Eye (tissue), 1 donor: ENCODE measurements at regions not wholly inside any gene's neighbourhood (a gene's known extent, or its start where the extent isn't known, plus 50 kb on each side); places are given as distances from the start of the nearest gene placed in this dataset.

Experiments
- DNase-seq: peaks from one replicate; pipeline ENCODE4 v3.0.0-alpha.2; 2015

DNA sequence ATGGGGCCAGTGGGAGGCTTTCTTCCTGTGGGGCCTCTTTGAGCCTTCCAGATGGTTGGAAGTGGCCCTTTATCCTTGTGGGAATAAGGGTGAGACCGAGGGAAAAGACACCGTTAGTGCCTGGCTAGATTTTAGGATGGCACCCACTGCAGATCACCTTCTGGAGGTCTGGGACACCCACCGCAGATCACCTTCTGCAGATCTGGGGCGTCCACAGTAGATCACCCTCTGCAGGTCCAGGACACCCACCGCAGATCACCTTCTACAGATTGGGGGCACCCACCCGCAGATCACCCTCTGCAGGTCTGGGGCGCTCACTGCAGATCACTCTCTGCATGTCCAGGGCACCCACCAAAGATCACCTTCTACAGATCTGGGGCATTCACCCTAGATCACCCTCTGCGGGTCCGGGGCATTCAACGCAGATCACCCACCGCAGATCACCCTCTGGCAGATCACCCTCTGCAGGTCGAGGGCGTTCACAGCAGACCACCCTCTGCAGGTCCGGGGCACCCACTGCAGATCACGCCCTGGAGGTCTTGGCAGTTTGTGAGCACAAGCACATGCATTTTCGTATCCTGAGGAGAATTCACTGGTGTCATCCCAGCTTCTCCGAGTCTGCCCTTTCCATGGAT is 153.4 kb upstream of the TSHZ3 start:
- no peak for DNase-seq

DNA sequence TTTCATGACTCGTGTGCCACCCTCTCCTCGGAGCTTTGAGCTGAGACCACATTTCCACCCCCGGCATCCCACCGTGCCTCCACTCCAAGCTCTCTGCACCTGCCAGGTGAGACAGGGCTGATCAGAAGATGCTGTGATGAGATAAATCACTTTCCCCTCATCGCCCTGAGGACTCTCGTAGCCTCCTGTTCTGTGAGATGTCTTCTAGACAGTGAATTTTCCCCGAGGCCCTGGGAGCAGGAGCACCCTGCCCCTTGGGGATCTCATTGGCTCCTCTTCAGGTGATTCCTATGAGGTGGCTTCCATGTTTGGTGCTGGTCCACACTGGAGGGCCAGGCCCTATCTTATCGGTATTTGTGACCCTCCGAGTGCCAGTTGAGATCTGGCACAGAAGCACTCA is 154.0 kb upstream of the TSHZ3 start:
- DNase-seq = no peak

DNA sequence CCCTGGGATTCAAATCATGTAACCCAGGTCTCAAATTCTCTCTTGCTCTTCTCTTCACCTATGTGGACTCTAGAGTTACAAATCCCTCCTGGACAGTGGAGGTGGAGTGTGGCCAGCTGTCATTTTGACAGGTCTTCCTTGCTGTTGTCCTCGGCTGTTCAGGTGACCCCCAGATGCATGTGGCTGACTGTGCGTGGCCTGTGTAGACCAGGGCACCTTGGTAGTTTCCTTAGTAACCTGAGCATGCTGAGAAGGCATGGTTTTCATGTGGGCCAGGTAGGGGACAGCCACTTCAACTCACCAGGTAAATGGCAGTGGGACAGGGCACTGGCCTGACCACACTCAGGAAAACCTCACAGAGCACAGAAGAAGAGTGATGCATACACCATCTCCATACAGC is 155.0 kb upstream of the TSHZ3 start:
- DNase-seq = no peak

DNA sequence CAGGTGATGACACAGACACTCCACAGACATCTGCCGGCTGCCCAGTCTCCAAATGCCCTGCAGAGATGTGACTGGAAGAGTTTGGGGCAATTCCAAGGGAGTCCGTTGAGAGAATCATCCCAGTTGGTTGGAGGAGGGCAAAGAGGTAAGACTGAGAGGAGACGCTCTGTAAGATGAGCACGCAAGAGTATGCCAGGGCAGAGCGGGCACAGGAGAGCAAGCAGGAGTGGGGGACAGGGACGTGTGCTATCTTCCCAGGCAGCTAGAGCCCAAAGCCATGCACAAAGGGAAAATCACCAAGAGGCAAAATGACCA is 156.3 kb upstream of the TSHZ3 start:
- no peak for DNase-seq

DNA sequence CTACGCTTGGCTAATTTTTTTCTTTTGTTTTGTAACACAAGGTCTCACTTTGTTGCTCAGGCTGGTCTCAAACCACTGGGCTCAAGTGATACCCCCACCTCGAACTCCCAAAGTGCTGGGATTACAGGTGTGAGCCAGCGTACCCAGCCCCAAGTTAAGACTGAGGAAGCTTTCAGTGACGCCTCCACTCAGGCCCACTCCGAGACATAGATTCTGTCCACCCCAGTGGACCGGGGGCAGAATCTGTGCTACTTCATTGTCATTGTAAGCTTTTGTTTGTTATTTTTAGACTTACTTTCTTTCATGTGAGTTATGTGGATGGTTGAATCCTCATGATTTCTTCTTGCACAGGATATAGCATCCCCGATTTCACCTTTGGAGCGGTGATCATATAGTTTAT is 156.9 kb upstream of the TSHZ3 start:
- DNase-seq = no peak

DNA sequence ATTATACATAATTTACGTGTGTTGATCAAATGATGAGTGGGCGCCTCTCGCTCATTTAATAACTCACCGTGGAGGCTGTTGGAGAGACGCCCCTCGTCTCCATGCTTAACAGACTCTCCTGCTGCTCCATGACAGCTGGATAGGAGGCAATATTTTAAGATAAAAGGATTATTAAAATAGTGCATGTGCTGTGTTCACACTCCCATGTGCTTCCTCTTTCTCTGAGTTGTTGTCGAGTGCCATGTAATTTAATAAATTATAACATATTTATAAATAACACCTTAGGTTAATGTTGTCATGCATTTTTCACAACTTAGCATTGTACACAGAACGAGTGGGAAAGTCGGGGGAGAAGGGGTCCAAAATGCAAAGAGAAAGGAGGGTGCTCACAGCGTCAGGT is 161.4 kb upstream of the TSHZ3 start:
- no peak for DNase-seq

DNA sequence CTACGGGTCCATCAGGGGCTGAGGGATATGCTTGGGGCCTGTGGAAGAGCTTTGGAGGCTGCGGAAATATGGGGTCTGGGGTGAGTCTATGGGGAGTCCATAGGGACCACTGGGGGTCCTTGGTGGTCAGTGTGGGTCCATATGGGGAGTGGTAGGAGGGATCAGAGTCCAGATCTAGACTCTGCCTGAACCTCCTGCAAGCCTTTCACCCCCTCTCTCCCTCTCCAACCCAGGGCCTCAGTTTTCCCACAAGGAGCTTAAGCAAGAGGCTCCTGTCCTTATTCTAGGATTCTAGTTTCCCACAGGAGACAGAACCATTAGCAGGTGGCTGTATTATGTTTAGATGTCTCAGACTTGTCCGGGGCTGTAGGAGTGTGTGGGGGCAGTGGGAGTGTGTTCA is 161.9 kb upstream of the TSHZ3 start:
- no peak for DNase-seq

DNA sequence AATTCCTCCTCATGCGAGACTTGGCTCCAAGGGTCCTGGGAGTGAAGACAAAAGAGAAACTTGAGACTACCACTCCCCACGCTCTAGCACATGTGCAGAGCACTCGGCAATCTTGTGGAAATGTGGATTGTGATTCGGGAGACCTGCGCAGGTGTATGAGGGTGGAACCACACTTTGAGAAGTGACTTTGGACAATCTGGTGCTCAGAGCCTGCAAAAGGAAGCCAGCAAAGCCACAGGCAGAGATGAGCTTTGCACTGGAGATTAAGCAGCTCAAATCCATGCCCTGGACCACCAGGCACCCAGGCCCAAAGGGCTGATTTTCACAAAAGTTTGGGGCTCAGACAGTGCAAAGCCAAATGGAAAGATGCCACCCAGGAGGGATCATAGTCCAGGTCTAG is 162.5 kb upstream of the TSHZ3 start:
- no peak for DNase-seq

DNA sequence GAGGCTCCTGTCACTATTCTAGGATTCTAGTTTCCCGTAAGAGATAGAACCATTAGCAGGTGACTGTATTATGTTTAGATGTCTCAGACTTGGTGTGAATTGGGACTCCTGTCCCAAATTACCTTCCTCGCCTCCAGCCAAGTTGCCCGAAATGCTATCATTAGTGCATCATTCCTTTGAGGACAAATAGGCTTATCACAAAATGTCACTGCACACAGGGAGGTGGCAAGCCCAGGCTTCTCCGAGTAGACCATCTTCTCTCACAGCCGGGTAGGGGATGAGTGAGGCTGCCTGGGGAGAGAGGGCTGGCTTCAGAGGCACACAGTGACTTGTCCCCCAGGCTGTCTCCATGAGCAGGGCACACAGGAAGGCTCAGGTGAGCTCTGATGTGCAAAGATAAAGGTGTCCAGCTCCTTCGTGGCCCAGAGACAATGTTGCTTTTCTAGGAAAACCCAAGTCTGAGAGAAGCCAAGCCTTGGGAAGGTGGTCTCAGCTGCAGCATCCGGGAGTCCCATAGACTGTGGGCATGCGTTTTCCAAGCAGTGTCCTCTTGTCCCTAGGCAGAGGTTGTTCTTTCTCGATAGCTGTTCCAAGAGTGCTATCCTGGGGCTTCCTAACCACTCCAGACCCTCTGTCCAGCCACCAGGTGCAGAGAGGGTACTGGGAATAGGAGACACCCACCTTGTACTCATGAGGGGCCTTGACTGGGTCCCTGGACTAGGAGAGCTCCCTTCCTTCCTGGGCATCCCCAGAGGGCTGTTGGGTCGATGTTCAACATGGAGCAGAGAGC is 163.1 kb upstream of the TSHZ3 start:
- no peak for DNase-seq

DNA sequence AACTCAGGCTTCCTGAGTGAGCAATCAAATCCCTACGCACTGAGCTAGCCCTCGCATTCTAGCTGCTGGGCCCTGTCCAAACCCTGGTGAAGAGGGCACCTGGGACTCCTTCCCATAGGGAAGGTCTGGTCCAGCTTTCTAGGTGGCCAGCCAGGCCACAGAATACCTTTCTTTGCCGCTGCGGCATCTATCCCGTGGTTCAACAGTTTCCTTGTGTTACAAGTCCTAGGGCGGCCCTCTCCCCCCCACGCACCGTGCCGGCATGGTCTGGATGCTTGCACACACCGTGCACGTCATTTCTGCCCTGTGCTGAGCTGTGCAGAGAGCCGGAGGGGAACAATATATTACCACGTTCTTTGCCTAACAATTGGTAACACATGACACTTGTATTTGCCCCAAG is 164.6 kb upstream of the TSHZ3 start:
- DNase-seq = no peak

DNA sequence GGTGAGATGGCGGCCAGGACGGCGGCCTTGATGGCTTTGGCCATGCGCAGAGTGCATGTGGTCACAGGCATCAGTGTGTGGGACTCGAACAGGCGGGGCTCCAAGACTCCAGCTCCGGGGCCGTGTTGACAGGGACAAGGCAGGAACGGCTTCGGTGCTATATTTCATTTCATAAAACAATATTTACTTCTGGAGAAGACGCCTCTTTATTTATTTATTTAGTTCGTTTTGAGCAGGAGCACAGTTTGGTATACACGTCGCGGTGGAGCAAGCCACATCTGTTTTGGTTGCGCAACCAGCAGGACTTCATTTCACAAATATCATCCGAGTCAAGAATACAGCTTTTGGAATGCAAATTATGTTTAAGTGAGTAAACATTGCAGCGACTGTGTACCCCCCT is 166.7 kb upstream of the TSHZ3 start:
- no peak for DNase-seq

DNA sequence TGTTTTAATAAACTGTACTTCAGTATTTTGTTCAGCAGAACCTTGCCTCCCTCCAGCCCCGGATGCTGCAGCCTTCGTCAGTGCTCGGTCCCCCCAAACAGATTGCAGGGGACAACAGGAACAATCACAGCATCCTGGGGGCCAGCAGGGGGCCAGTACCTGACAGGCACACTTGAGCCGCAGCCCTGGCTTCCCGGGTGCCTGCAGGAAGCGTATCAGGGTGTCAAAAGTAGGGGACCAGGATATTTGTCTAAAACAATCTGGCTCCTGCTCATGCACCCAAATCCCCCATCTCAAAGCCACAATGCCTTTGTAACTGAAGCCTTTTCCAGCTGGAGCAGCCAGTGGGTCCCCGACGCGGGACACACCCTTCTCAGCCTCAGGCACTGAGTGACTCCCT is 167.5 kb upstream of the TSHZ3 start:
- no peak for DNase-seq

DNA sequence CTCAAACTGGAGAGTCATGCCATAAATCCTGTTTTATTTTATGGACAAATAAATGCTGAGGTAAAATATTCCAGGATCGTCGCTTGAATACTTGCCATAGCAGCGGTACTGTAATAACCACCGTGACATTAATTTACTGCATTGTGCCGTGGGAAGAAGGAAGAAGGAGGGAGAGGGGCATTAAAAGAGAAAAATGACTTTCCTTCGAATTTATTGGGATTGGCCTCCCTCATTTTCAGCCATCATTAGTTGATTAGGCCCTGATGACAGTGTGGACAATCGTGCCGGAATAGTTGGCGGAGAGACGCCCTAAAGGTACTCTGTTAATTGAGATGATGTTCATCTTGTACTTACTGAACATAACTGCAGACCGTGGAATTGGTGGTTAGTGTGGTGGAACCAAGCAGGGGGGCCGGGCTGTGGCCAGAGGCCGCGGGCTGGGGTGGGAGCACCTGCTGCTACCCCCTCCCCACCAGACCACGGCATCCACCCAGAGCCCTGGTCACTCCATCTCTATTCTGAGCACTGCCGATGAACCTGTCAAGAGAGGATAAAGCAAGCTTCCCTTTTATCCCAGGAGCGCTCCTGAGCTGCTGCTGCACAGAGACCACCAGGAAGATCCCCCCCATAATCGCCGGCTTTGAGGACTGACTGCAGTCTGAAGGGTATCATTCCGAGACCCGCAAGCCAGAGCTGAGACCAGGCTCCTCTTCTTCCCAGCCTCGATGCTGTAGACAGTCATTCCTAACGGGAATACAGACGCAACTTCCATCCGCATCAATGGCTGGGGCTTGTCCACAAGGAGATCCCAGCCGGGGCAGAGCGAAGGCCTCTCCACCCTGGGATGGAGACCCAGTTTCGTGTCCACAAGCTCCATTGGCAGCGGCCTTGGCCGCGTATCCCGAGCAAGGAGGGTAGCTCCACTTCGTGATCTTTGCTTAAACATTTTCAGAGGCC is 168.3 kb upstream of the TSHZ3 start:
- no peak for DNase-seq

DNA sequence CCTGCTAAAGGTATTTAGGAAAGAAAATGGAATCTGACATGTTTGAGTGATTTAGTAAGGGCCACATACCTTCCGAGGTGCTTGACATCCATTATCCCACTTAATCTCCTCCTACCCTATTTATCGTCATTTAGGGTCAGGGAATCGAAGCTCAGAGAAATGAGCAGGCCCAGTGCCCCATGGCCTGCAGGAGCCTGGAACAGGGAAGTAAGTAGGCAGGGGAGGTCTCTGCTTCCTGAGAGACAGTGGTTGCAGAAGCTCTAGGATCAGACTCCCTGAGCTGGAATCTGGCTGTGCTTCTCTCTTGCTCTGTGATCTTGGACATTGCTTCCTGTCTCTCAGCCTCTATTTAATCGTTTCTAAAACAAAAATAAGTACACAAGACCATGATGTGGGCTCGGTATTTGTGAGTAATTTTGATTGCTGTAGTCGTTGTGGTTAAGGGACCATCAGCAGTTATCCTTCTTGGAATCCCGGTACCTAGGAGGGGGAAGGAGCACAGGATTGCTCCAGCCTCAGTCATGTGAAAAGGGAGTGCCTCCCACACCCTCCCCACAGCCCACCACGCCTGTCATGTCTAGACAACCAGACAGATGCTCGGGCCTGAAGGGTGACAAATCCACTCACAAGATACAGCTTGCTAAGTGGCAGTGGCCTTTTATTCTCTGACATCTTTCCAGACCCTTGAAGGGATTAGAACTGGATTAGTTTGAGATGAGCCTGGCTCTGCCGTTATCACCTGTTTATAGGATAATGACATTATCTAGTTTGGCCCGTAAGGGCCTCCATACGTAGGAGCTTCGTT is 169.2 kb upstream of the TSHZ3 start:
- peak; percentile 28 for DNase-seq

DNA sequence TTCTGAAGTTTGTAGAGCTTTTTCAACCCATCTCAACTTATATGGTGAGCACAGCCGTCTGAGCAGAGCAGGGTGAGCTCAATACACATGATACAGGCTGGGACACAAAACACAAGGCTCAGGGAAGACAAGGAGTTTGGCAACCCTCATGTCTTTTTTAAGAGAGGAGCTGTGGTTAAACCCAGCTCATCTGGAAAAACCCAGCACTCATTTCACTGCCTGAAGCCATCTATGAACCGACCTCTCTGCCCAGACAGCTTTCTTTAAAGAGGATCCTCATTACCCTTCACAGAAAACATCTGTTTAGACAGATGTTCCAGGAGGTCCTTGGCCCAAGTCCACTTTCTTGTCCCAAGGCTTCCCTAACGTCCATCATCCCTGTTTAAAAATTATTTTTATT is 170.0 kb upstream of the TSHZ3 start:
- DNase-seq = no peak

DNA sequence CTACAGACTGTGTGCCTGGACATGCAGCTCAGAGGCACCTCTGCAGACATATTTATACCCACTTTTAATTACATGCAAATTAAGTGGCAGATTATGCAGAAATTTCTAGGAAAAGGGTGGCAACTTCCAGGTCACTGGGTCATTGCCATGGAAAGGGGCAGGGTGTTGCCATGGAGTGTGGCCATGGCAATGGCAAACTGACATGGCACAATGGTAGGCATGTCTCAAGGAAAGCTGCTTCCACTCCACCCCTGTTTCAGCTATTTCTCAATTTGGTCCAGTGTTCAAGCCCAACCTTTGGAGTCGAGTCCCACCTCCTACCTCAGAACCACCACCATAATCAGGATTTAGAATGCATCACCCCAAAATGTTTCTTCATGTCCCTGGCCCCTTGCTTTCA is 170.7 kb upstream of the TSHZ3 start:
- DNase-seq = no peak

DNA sequence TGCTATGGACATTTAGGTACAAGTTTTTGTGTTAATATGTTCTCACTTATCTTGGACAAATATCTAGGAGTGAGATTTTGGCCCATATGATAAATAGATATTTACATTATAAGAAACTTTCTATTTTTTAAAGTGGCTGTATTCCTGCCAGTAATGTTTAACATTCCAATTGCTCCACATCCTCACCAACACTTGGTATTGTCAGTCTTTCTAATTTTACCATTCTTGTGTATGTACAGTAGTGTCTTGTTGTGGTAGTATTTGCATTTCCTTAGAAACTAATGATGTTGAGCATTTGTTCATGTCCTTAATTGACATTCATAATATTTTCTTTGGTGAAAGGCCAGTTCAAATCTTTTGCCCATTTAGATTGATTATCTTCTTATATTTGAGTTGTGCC is 171.4 kb upstream of the TSHZ3 start:
- DNase-seq = no peak

DNA sequence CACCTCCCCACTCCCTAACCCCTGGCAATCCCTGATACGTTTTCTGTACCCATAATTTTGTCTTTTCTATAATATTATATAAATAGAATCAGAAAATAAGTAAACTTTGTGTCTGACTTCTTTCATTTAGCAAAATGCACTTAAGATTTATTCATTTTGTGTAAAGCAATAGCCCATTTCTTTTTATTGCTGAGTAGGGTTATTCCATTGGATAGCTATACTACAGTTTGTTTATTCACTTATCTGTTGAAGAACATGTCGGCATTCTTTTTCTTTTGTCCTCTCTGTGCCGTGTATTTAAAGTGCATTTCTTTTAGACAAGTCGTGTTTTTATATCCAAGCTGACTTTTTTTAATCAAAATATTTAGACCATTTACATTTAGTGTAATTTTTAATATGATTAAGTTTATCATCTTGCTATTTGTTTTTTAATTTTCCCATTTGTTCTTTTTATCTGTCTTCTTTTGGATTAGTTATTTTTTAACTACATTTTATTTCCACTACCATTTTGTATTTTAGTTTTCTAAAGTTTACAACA is 176.4 kb upstream of the TSHZ3 start:
- no peak for DNase-seq

DNA sequence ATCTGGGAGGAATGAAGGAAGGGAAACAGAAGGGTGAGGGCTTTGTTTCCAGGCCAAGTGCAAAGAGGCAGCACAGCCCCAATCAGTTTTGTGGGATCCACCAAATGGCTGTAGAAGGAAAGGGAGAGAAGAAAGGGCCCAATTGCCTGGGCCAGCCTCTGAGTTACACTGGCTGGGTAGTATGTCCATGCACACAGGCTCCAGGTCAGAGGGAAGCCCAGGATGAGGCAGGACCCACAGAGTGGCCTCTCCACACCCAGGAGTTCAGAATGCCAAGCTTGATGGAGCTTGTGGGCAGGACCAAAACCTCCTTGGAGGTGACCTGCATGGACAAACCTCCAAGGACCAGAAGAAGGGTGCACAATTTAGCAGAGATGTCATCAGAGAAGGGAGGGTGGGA is 178.2 kb upstream of the TSHZ3 start:
- DNase-seq = no peak

DNA sequence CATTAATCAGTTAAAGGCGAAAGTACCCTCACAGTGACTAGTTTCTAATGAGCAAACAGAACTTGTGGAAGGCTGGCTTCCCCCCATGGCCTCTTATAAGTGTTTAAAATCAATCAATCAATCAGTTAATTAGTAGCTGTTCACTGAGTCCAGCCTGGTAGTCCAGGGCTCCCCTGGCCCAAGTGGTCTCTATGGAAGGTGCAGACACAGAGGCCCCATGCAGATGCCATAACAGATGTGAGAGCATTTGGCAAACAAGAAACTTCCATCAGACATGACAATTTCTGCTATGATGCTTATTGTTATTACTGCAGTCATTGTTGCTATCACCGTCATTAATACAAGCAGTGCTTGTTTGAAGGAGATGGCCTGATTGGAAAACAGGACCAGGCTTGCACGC is 179.0 kb upstream of the TSHZ3 start:
- DNase-seq = no peak

DNA sequence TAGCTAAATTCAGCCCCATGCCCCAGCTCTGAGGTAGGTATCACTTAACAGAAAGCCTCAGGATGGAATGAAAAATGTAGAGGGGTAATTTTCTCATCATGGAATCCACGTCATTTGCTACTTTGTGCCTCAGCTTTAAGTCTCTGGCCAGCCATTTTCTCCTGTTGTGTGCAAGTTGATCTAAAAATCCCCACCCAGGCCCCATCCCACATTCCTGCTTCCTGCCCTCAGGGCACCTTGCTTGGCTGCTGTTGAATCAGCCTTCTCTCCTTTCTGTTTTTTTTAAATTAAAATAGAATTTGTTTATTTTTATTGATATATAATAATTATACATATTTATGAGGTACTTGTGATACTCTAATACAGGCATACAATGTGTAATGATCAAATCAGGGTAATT is 179.9 kb upstream of the TSHZ3 start:
- DNase-seq = no peak

DNA sequence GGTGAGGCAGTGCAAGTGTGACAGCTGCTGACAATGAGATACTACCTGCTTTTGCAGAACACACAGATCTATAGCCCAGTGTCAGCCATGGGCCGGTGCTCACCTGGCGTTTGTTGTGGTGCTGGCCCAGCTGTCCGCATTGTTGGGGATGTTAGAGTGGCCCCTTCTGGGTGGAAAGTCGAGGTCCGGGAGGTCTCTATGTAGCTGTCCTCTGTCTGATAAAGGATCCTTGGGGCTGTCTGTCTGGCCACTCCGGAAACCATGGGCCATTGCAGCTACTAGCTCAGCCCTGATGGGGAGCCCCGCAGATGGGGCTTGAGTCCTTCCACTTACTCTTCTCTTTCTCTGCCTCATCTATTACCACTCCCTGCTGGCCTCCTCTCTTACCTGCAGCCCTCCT is 181.5 kb upstream of the TSHZ3 start:
- no peak for DNase-seq

DNA sequence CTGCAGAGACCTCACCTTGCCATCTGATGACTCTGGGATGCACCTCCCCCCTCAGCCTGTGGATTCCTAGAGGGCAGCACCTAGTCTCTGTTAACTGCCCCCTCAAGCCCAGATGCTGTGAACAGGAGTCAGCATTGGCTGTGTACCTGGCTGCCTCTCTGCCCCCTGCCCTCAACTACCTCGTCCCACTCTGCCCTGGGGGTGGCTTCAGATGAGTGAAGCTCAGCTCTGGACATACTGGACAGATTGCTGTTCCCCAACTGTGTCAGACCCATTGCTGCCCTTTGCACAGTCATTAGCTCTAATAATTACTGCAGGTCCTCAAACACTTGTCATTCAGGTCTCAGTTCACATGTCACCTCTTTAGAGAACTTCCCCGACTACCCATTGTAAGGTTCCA is 182.1 kb upstream of the TSHZ3 start:
- no peak for DNase-seq
